Endometrium (tissue), 2 donors: ENCODE measurements at regions not wholly inside any gene's neighbourhood (a gene's known extent, or its start where the extent isn't known, plus 50 kb on each side); places are given as distances from the start of the nearest gene placed in this dataset.

Experiments
- FAIRE-seq: peaks from 2 replicates; lab custom pipeline; 2012; peaks lifted over from hg19 to GRCh38; lab: Jason Lieb, UNC
- donor health status: control.
- donor health status: control.

- FAIRE-seq: no peak
Measured at GRCh38 chr18:55047546-55047945, 88.3 kb upstream of the CCDC68 start.

DNA sequence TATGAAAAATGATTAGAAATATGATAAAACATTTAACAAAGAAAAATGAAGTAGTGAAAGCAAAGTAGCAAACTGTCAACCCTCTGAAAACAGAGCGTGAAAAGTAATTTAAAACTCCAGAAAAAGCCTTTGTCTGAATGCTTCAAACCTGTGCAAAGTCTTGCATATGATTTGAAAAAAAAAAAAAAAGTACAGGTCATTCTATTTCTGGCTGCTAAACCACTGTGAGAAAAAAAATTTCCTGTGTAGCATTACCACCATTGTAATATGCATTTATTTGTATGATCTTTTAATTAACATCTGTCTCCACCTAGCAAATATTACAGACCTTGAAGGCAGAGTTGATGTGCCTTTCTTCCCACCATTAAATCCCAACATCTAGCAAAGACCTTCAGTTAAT is 82.1 kb upstream of the CCDC68 start:
- no peak for FAIRE-seq

DNA sequence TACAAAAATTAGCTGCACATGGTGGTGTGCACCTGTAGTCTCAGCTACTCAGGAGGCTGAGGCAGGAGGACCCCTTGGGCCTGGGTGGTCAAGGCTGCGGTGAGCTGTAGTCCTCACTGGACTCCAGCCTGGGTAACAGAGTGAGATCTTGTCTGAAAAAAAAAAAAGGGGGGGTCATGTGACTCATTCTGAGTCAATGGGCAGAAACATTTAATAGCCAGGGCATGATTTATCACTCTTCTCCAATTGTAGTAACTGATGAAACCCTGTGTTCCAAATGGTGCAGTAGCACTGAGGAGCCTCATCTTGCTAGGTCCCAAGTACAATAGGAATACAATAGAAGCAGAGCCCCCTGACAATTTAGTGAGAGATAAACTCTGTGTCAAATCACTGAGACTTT is 78.9 kb upstream of the CCDC68 start:
- no peak for FAIRE-seq

DNA sequence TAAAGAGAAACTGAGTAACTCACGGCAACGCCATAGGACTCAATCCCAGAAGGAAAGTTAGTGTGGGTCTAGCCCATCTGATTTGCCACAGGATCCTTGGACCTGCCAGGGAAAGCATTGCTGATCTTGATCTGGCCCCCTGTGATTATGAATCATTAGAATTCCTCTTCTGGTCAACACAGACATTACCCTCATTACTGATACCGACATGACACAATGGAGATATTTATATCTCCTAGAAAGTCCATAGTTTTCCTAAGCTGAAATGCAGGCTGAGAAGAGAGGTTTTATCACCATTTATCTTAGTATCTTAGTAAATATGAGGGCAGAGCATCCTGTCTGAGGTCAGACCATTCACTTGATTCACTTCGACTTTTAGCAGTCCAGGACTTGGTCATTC is 75.5 kb upstream of the CCDC68 start:
- FAIRE-seq: no peak

- no peak for FAIRE-seq
Measured at GRCh38 chr18:55031979-55032378, 72.7 kb upstream of the CCDC68 start.

- FAIRE-seq: no peak
Measured at GRCh38 chr18:55031576-55031975, 72.3 kb upstream of the CCDC68 start.

GRCh38 chr18:55031164-55031563 is 71.9 kb upstream of the CCDC68 start:
- FAIRE-seq: no peak

DNA sequence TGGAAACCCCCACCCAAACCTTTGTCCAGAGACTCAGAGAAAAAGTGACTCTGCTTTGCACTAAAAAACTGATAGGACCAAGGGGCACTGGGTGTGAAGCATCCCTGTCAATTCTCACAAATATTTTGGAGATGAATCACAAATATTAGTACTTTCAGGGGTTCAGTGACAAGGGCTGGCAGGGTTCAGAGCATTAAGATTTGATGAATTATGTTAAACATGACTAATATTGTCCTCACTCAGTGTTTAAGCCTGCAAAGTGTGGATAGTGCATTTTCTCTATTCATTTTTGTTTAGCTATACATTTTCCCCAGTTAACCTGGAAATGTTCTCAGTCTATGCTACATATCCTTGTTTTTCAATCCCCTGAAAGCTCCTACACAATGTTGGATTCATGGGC is 65.3 kb upstream of the CCDC68 start:
- FAIRE-seq: no peak

DNA sequence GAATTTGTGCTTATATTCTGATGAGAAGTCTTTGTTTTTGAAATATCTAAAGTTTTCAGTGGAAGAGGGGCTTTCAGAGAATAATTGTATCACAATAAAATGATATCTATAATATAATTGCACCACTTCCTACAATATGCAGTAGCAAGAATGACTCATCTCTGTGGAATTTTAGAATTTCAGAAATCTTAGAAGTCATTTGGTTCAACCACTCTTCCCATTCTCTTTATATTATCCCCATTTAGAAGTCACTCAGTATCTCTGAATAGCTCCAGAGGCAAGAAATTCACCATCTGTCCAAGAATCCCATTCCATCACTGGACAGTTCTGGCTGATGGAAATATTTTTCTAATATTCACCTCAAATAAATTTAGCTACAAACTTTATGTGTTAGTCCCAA is 59.3 kb upstream of the CCDC68 start:
- no peak for FAIRE-seq

DNA sequence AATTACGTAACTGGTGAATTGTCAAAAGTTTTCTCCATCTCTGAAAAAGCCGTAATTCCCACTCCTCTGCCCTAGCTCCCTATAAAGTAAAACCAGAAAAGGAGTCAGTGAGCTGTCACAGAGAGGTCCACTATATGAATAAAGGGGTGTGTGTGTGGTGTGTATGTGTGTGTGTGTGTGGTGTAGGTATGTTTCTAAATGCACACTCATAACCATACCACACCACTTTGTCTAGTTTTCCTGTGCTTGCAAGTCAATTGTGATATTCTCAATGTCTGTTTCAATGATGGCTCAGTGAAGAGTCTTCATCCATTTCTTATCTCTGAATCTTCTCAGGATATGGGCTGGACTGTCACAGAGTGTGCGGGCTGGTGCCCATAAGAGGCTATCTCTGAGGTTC is 54.8 kb upstream of the CCDC68 start:
- FAIRE-seq: no peak

GRCh38 chr18:55013685-55014084 is 54.4 kb upstream of the CCDC68 start:
- FAIRE-seq: no peak

- FAIRE-seq: no peak
Measured at GRCh38 chr18:55013086-55013485, 53.8 kb upstream of the CCDC68 start.

GRCh38 chr18:55012008-55012407 is 52.7 kb upstream of the CCDC68 start:
- no peak for FAIRE-seq
